PC-3 (cell line): ENCODE measurements at regions not wholly inside any gene's neighbourhood (a gene's known extent, or its start where the extent isn't known, plus 50 kb on each side); places are given as distances from the start of the nearest gene placed in this dataset.
A peak's percentile ranks its signal among the peaks of the same experiment; 100 is the strongest.

Experiments used
- ATAC-seq: fragments of 200-7000 bp; cut with Tn5 transposase; 2 replicates; pipeline ENCODE4 v1.9.1; 2020; ENCODE audit warnings: mild to moderate bottlenecking, moderate library complexity
- BruUV-seq: library from RNA; stranded (reverse); fragments of 400-500 nt; replicated peaks from 2 replicates; lab custom pipeline; 2021; lab: Mats Ljungman, UMichigan
- CTCF ChIA-PET: fragments of 300-600 bp; sonication (Branson Sonifier 250); formaldehyde crosslinking; loops from one replicate; lab custom pipeline; 2022; ENCODE audit warnings: antibody characterized with exemption; lab: Charles Lee
- POLR2A ChIA-PET: fragments of 300-600 bp; sonication (Branson Sonifier 250); formaldehyde crosslinking; loops from one replicate; lab custom pipeline; 2022; ENCODE audit warnings: antibody characterized with exemption; ENCODE audit not compliant: unreplicated experiment; lab: Charles Lee
- DNase-seq: peaks from one replicate; pipeline ENCODE4 v3.0.0-alpha.2; 2015
- H2AFZ ChIP-seq: fragments of 300-600 bp; sonication (generic); 2 replicates; pipeline ENCODE4 v1.6.0; 2016; ENCODE audit warnings: antibody characterized with exemption, low read length
- H3F3A ChIP-seq: fragments of 300-600 bp; sonication (generic); one replicate; pipeline ENCODE4 v1.6.0; 2017; ENCODE audit warnings: antibody characterized with exemption, low read length, control low read depth, mild to moderate bottlenecking; ENCODE audit not compliant: unreplicated experiment
- H3K27ac ChIP-seq: fragments of 300-600 bp; sonication (generic); 2 replicates; pipeline ENCODE4 v1.5.1; 2016; ENCODE audit warnings: mild to moderate bottlenecking, low read length
- H3K27me3 ChIP-seq: fragments of 300-600 bp; sonication (generic); 2 replicates; pipeline ENCODE4 v1.6.1; 2016; ENCODE audit warnings: low read length, mixed read lengths
- H3K36me3 ChIP-seq: fragments of 300-600 bp; sonication (generic); 2 replicates; pipeline ENCODE4 v1.6.1; 2016; ENCODE audit warnings: low read depth, mixed run types, low read length, mixed read lengths
- H3K4me1 ChIP-seq: fragments of 300-600 bp; sonication (generic); 2 replicates; pipeline ENCODE4 v1.5.1; 2016; ENCODE audit warnings: low read length; ENCODE audit not compliant: insufficient read depth
- H3K4me2 ChIP-seq: fragments of 300-600 bp; sonication (generic); 2 replicates; pipeline ENCODE4 v1.6.0; 2016; ENCODE audit warnings: low read length
- H3K4me3 ChIP-seq: fragments of 300-600 bp; sonication (generic); 2 replicates; pipeline ENCODE4 v1.5.1; 2016; ENCODE audit warnings: mild to moderate bottlenecking, low read length, mixed read lengths
- H3K79me2 ChIP-seq: fragments of 300-600 bp; sonication (generic); 2 replicates; pipeline ENCODE4 v1.6.1; 2017; ENCODE audit warnings: low read length, mixed read lengths
- H3K9ac ChIP-seq: fragments of 300-600 bp; sonication (generic); 2 replicates; pipeline ENCODE4 v1.6.0; 2016; ENCODE audit warnings: mild to moderate bottlenecking, low read length
- H3K9me2 ChIP-seq: fragments of 300-600 bp; sonication (generic); replicated peaks from 2 replicates; pipeline ENCODE4 v1.6.1; 2016; ENCODE audit warnings: mixed run types, low read length, mixed read lengths
- H3K9me3 ChIP-seq: fragments of 300-600 bp; sonication (generic); 2 replicates; pipeline ENCODE4 v1.6.1; 2016; ENCODE audit warnings: low read length, mixed read lengths
- H4K20me1 ChIP-seq: fragments of 300-600 bp; sonication (generic); 2 replicates; pipeline ENCODE4 v1.6.1; 2016; ENCODE audit warnings: low read length, mixed read lengths
- CTCF ChIP-seq: fragments of 300-600 bp; sonication (generic); conservative IDR thresholded peaks from 2 replicates; pipeline ENCODE4 v1.5.1; 2017; ENCODE audit warnings: antibody characterized with exemption, low read depth, mild to moderate bottlenecking, low read length
- EZH2 ChIP-seq: fragments of 300-600 bp; sonication (generic); IDR thresholded peaks from one replicate; pipeline ENCODE4 v1.6.1; 2017; ENCODE audit warnings: antibody characterized with exemption, mild to moderate bottlenecking, low read length; ENCODE audit not compliant: unreplicated experiment
- EZH2phosphoT487 ChIP-seq: fragments of 300-600 bp; sonication (generic); IDR thresholded peaks from 2 replicates; pipeline ENCODE4 v1.6.1; 2018; ENCODE audit warnings: mild to moderate bottlenecking, antibody characterized with exemption, low read length, borderline replicate concordance
- intact Hi-C: fragments of 100-400 bp; cut with micrococcal nuclease; formaldehyde crosslinking; loops from 2 replicates; pipeline ENCODE4 v1.9.0; 2023

GRCh38 chr4:127181001-127181400 lies 451.8 kb upstream of the INTU start:
- intact Hi-C loops: no loop called here

GRCh38 chr4:127182687-127183086 lies 450.1 kb upstream of the INTU start:
- ChIA-PET CTCF (no interaction called here), POLR2A (no interaction called here)
- Histone ChIP-seq H3K27me3 (no peaks in the 10 kb centered on the region), H3K4me3 (no peak overlapping the region), H3K36me3 (no peaks in the 10 kb centered on the region), H2AFZ (no peak overlapping the region), H3K27ac (no peak overlapping the region), H3K79me2 (no peaks in the 10 kb centered on the region), H3K9me2 (no peaks in the 10 kb centered on the region), H3F3A (no peaks in the 10 kb centered on the region), H3K9ac (no peak overlapping the region), H3K4me2 (no peak overlapping the region), H3K9me3 (no peaks in the 10 kb centered on the region), H4K20me1 (no peaks in the 10 kb centered on the region), H3K4me1 (no peaks in the 10 kb centered on the region)
- TF ChIP-seq EZH2: no peak
- TF ChIP-seq CTCF: no peak
- no peak for TF ChIP-seq EZH2phosphoT487
- no TSS peak for BruUV-seq
- intact Hi-C loops: no loop called here
- ATAC-seq (no peak), DNase-seq (no peak)

More at GRCh38 chr4:127181001-127181400, 451.8 kb upstream of the INTU start:
- CTCF ChIA-PET: no interaction called here
- Histone ChIP-seq H4K20me1 (no peaks in the 10 kb centered on the region), H3K79me2 (no peaks in the 10 kb centered on the region), H3K4me3 (no peak overlapping the region), H3K4me1 (no peaks in the 10 kb centered on the region), H2AFZ (no peak overlapping the region), H3K4me2 (no peak overlapping the region), H3F3A (no peaks in the 10 kb centered on the region), H3K36me3 (no peaks in the 10 kb centered on the region), H3K9ac (no peak overlapping the region), H3K27ac (no peak overlapping the region), H3K9me2 (no peaks in the 10 kb centered on the region), H3K9me3 (no peaks in the 10 kb centered on the region), H3K27me3 (no peaks in the 10 kb centered on the region)
- TF ChIP-seq EZH2 (no peak), CTCF (no peak), EZH2phosphoT487 (no peak)
- no peak for DNase-seq
- ATAC-seq: no peak
- POLR2A ChIA-PET: no interaction called here
- BruUV-seq: no TSS peak

GRCh38 chr4:127188847-127189246 lies 443.9 kb upstream of the INTU start:
- Histone ChIP-seq H3K4me3 (no peak overlapping the region), H2AFZ (no peak overlapping the region), H3K4me1 (no peaks in the 10 kb centered on the region), H3K4me2 (no peak overlapping the region), H3K79me2 (no peaks in the 10 kb centered on the region), H3K27me3 (no peaks in the 10 kb centered on the region), H3F3A (no peaks in the 10 kb centered on the region), H3K9ac (no peak overlapping the region), H3K36me3 (no peaks in the 10 kb centered on the region), H3K27ac (no peak overlapping the region), H3K9me2 (no peaks in the 10 kb centered on the region), H4K20me1 (no peaks in the 10 kb centered on the region), H3K9me3 (no peaks in the 10 kb centered on the region)
- DNase-seq (peak; percentile 3), ATAC-seq (peak; percentile 29; the same call in 1 of the 2 replicates)
- CTCF ChIA-PET: no interaction called here
- BruUV-seq: no TSS peak
- 0 out of 2 replicates have a peak, but pooled peaks have one; percentile 15 for TF ChIP-seq CTCF
- no peak for TF ChIP-seq EZH2
- POLR2A ChIA-PET: no interaction called here
- intact Hi-C loops: loop anchor here (2.0 to 5.0 kb wide), 3 partner anchors 212 to 398 kb away; no protein-coding TSS in a partner anchor
